Pons (tissue), 1 donor: ENCODE measurements at regions not wholly inside any gene's neighbourhood (a gene's known extent, or its start where the extent isn't known, plus 50 kb on each side); places are given as distances from the start of the nearest gene placed in this dataset.

Source experiments
- DNase-seq: peaks from one replicate; pipeline ENCODE4 v3.0.0-alpha.2; 2016; ENCODE audit warnings: low spot score

DNA sequence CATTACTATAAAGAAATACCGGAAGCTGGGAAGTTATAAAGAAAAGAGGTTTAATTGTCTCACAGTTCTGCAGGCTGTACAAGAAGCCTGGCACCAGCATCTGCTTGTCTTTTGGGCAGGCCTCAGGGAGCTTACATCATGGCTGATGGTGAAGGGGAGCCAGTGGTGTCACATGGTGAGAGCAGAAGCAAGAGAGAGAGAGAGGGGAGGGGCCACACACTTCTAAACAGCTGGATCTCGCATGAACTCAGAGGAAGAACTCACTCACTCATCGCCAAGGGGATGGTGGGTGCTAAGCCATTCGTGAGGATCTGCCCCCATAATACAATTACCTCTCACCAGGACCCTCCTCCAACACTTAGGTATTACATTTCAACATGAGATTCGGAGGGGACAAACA, 51.8 kb upstream of the ANKRD34C start:
- no peak for DNase-seq

- no peak for DNase-seq
Observed at GRCh38 chr15:79222808-79223207, 59.7 kb upstream of the ANKRD34C start.

DNA sequence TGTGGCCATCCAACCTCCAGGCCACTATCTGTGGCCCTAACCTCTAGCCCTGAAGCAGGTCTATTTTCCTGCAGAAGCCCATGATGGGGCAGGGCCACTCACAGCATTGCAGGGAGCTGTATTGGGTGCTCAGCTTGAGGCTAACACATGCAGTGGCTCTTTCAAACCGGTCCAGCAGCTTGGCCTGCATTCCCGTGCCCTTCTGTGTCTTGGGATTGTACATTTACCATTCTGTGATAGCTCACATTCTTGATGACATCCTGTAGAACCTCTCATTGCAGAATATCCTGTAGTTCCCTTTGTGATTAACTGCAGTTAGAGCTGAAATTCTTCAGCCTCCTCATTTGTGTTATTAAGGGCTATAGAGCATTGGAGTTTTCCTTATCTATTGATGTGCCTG, 60.8 kb upstream of the ANKRD34C start:
- DNase-seq = no peak

GRCh38 chr15:79219393-79220056, 63.0 kb upstream of the ANKRD34C start:
- no peak for DNase-seq

- no peak for DNase-seq
Observed at GRCh38 chr15:79218588-79219200, 63.8 kb upstream of the ANKRD34C start.

- no peak for DNase-seq
Observed at GRCh38 chr15:79213650-79214049, 68.9 kb upstream of the ANKRD34C start.

DNA sequence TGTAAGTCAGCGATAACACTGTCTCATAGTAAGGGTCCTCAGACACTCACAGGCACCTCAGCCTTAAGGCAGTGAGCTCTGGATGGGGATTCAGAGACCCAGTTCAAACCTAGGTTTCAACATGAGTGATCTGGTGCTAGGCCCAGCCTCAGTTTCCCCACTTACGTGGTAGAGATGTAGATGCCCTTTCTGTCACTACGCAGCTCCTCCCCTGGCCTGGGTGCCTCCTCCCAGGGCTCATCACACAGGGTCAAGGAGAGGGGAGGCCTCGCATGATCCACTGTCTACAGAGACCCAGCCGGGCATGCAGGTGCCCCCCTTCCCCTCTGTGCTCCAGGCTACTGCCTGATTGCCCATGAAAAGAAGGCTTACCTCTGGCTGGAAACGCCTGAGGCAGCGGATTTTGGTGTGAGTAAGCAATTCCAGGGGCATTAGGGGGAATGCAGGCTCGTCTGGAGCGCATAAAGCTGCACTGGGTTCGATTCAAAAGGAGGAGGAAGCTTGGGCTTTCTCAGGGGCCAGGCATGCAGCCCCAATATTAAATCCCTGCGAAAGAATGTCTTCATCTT, 69.8 kb upstream of the ANKRD34C start:
- DNase-seq = no peak

DNA sequence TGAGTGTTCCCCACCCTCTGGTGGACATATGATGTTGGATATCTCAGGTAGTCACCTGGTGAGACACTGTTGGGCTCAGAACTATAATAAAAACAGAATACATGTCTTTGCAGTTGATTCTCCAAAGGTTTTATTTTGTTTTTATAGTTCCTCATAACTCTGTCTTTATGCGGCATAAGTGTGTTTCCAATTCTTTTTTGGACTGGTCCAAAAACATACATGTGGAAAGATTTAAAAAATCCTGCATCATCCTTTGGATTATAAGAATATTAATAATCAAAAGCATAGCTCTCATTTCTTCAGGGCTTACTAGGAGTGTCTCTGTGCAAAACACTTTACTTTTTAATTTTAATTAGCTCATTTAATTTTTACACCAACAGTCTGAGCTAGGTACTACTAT, 71.0 kb upstream of the ANKRD34C start:
- DNase-seq = no peak

- no peak for DNase-seq
Observed at GRCh38 chr15:79209690-79210089, 72.8 kb upstream of the ANKRD34C start.

GRCh38 chr15:79209116-79209515, 73.4 kb upstream of the ANKRD34C start:
- DNase-seq = no peak

GRCh38 chr15:79208179-79208578, 74.3 kb upstream of the ANKRD34C start:
- no peak for DNase-seq

GRCh38 chr15:79206940-79207339, 75.6 kb upstream of the ANKRD34C start:
- DNase-seq = no peak

DNA sequence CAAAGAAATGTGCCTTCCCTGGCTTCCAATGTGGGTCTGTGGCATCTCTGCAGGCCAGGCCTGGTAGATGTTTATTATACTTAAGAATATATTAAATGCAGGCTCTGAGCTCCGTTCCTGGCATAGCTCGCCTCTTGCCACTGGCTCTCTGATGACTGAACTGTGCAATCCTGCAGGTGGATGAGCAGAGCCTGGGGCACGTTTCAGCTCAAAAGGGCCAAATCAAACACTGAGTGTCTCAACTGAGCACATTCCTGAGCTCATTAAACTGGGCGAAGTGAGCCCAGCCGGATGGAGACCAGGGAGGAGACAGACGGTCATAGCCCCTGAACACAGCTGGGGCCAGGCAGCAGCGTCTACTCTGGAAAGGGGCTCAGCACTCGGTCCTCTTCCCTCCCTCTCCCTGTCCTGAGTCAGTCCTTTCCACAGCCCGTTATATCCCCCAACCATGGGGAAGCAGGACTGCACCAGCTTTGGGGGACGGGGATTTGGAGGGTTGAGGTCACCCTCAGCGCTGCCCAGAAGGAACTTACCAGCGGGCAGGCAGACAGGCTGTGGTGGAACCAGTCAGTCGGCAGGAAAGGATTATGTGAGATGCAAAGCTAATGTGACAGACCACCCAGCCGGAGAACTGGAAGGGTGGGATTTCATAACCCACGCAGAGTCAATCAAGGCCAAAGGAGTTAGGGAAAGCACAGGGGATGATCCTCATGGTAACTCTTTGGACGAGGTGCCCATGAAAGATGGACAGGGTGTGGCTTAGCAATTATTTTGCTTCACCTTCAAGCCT, 77.4 kb upstream of the ANKRD34C start:
- DNase-seq = no peak

DNA sequence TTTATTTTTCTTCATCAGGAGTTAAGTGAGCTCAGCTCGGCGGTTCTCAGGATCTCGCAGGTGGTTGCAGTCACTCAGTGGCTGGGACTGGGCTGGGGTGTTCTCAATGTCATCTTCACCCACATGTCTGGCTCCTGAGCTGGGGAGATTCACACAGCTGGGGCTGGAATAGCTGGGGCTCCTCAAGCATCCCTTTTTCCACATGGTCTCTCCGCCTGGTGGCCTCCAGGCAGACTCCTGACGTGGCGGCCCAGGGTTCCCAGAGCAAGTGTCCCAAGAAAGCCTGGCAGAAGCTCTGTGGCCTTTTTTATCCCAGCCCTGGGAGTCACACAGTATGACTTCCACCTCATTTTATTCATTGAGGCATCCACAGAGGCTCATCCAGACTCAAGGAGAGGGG, 84.1 kb upstream of the ANKRD34C start:
- DNase-seq = no peak

- no peak for DNase-seq
Observed at GRCh38 chr15:79197285-79197684, 85.2 kb upstream of the ANKRD34C start.

DNA sequence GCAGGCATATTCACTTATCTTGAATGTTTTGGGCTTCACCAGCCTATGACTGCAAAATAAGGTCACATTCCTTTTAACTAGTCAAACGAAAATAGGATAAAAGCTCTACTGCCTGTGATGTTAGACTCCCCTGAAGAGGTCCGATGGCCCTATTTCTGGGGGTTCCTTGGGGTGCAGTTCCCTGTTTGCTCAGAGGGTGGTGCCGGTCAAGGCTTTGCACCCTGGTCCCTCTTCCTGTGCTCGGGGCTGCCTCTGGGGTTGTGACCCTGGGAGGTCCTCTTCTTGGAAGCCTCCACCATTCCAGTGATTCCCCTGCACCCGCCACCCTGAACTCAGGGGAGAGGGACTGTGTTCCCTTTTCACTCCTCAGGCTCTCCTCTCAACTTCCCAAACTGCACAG, 86.7 kb upstream of the ANKRD34C start:
- DNase-seq = no peak

DNA sequence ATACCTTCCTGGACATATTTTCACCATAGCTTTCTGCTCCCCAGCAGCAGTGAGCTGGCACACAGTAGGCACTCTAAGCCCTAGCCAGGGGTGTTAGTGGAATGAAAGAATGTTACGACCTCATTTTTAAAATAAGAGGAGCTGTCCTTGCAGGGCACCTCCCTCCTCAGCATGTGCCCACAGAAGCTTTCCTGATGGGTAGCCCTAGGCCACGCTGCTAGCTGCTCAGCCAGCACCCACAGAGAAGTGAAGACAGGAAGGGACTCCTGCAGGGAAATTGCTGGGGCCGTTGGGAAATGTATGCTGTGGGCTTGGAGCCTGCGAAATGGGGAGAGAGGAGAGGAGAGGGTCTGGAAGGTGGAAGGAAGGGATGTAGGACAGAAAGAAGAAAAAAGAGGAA, 87.3 kb upstream of the ANKRD34C start:
- no peak for DNase-seq

GRCh38 chr15:79194386-79194785, 88.1 kb upstream of the ANKRD34C start:
- DNase-seq = no peak

GRCh38 chr15:79193549-79193948, 89.0 kb upstream of the ANKRD34C start:
- no peak for DNase-seq

DNA sequence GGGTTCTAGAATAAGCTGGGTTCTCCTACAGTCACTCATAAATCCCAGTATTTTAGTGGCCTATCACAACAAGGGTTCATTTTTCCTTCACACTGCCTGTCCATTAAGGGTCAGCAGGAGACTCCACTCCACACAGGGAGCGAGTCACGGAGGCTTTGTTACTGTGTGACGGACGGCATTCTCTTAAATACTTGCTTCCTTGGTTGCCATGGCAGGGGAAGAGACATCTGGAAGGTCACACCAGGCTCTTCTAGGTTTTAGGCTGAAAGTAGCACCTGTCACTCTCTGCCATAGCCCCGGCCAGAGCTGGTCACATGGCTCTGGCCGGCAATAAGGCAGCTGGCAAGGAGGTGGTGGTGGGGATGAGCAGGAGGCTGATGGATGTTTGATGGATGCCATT, 89.4 kb upstream of the ANKRD34C start:
- DNase-seq = no peak

DNA sequence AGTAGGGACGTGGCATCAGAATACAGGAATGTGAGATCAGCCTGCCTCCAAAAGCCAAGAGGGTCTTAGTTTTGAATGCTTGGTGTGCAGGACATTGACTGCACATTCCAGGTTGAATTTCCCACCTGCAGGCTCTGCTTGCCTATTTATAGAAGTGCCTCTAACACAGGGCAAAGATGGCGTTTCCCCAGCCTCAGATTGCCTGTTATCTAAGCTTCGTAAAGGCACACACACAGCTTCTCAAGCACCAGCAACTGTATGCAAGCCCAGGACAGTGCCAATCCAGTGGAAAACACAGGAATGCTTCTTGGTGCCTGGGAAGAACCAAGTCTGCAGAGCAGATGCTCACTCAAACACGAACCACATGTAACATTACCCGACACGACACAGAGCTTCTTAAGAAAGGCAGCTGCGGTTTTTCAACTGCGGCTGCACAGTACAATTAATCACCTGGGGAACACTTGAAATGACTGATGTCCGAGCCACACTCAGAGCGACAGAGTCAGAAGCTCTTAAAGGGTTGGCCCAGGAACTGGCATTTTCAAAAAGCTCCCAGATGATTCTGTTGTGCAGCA, 90.0 kb upstream of the ANKRD34C start:
- no peak for DNase-seq

GRCh38 chr15:79190093-79190492, 92.4 kb upstream of the ANKRD34C start:
- DNase-seq = no peak

GRCh38 chr15:79186616-79187015, 95.9 kb upstream of the ANKRD34C start:
- DNase-seq = no peak
